A673 (cell line): ENCODE measurements at regions not wholly inside any gene's neighbourhood (a gene's known extent, or its start where the extent isn't known, plus 50 kb on each side); places are given as distances from the start of the nearest gene placed in this dataset.

Experiments used
- BruUV-seq: library from RNA; stranded (reverse); fragments of 400-500 nt; replicated peaks from 2 replicates; lab custom pipeline; 2021; lab: Mats Ljungman, UMichigan
- CTCF ChIA-PET: fragments of 300-600 bp; sonication (Branson Sonifier 250); formaldehyde crosslinking; loops from one replicate; lab custom pipeline; 2022; ENCODE audit warnings: antibody characterized with exemption; lab: Charles Lee
- POLR2A ChIA-PET: fragments of 300-600 bp; sonication (Branson Sonifier 250); formaldehyde crosslinking; loops from one replicate; lab custom pipeline; 2022; ENCODE audit warnings: antibody characterized with exemption; ENCODE audit not compliant: low non-redundant PET; lab: Charles Lee
- DNase-seq: peaks from one replicate; pipeline ENCODE4 v3.0.0-alpha.2; 2015; ENCODE audit warnings: low spot score
- H3K27ac ChIP-seq: fragments of 200-600 bp; sonication (generic); 2 replicates; pipeline ENCODE4 v1.5.1; 2016; ENCODE audit warnings: mixed run types, low read depth, mild to moderate bottlenecking, mixed read lengths, antibody characterized with exemption, low read length; ENCODE audit not compliant: poor library complexity, severe bottlenecking
- H3K27me3 ChIP-seq: fragments of 200-600 bp; sonication (generic); replicated peaks from 2 replicates; pipeline ENCODE4 v1.6.1; 2017; ENCODE audit warnings: mixed run types, low read depth, mild to moderate bottlenecking, mixed read lengths, antibody characterized with exemption, low read length; ENCODE audit not compliant: insufficient read depth, poor library complexity
- H3K36me3 ChIP-seq: fragments of 200-600 bp; sonication (generic); 2 replicates; pipeline ENCODE4 v1.6.1; 2016; ENCODE audit warnings: mixed run types, mild to moderate bottlenecking, mixed read lengths, antibody characterized with exemption, low read length; ENCODE audit not compliant: insufficient read depth, poor library complexity, severe bottlenecking
- H3K4me1 ChIP-seq: fragments of 200-600 bp; sonication (generic); 2 replicates; pipeline ENCODE4 v1.6.1; 2017; ENCODE audit warnings: mixed run types, mild to moderate bottlenecking, mixed read lengths, antibody characterized with exemption, low read length; ENCODE audit not compliant: insufficient read depth, poor library complexity, severe bottlenecking
- H3K4me3 ChIP-seq: fragments of 200-600 bp; sonication (generic); 2 replicates; pipeline ENCODE4 v1.5.1; 2016; ENCODE audit warnings: low read depth, mixed run types, mild to moderate bottlenecking, mixed read lengths, low read length; ENCODE audit not compliant: poor library complexity, severe bottlenecking
- H3K9me3 ChIP-seq: fragments of 200-600 bp; sonication (generic); 2 replicates; pipeline ENCODE4 v1.6.1; 2016; ENCODE audit warnings: mixed run types, low read depth, mild to moderate bottlenecking, mixed read lengths, antibody characterized with exemption, low read length; ENCODE audit not compliant: poor library complexity, severe bottlenecking
- EZH2 ChIP-seq: fragments of 200-600 bp; sonication (generic); IDR thresholded peaks from 2 replicates; pipeline ENCODE4 v1.6.1; 2017; ENCODE audit warnings: borderline replicate concordance, low read depth, mild to moderate bottlenecking, mixed read lengths, antibody characterized with exemption, low read length; ENCODE audit not compliant: poor library complexity, severe bottlenecking
- intact Hi-C: fragments of 100-400 bp; cut with micrococcal nuclease; formaldehyde crosslinking; loops from one replicate; pipeline ENCODE4 v1.10.0; 2022; ENCODE audit not compliant: unreplicated experiment
- TF ChIP-seq, protein P1 (sequence below): fragments of 300-800, 200-600 bp; sonication (generic); conservative IDR thresholded peaks from 2 replicates; pipeline ENCODE4 v1.5.1; 2017; ENCODE audit warnings: low read depth, mild to moderate bottlenecking, antibody characterized with exemption, low read length, moderate library complexity, mixed read lengths

DNA sequence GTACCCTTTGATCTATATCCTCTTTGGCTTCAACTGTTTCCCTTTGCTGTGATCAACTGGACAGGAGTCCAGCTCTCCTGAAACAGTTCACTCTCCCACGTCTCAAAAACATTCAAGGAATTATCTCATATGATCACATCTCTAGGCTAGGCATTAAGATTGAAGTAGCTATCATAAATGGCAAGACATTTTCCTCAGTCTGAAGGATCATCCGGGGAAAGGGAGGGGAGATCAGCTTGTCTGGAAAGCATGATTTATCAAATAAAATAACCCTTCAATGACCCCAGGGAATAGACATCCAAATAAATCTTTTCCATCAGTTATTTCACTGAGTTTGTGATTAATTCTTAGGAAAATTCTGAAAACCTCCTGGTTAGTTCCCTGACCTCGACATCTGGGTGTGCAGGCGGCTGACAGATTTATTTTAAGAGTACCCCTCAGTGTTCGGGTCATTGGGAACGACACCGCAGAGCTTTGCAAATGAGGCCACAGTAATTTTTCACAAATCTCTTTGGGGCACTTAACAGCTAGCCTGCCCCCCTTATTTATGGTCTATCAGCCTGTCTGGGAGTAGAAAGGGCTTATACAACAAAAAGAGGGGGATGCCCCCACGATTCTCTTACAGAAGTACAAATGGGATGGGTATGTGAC, 65.8 kb downstream of the NSMCE3 start:
- CTCF ChIA-PET: no interaction called here
- Histone ChIP-seq H3K9me3 (no peaks in the 10 kb centered on the region), H3K4me1 (no peaks in the 10 kb centered on the region), H3K27me3 (no peaks in the 10 kb centered on the region), H3K27ac (no peak overlapping the region), H3K4me3 (no peak overlapping the region), H3K36me3 (no peaks in the 10 kb centered on the region)
- BruUV-seq: no TSS peak
- POLR2A ChIA-PET: no interaction called here
- no peak for TF ChIP-seq EZH2
- TF ChIP-seq, protein P1, sequence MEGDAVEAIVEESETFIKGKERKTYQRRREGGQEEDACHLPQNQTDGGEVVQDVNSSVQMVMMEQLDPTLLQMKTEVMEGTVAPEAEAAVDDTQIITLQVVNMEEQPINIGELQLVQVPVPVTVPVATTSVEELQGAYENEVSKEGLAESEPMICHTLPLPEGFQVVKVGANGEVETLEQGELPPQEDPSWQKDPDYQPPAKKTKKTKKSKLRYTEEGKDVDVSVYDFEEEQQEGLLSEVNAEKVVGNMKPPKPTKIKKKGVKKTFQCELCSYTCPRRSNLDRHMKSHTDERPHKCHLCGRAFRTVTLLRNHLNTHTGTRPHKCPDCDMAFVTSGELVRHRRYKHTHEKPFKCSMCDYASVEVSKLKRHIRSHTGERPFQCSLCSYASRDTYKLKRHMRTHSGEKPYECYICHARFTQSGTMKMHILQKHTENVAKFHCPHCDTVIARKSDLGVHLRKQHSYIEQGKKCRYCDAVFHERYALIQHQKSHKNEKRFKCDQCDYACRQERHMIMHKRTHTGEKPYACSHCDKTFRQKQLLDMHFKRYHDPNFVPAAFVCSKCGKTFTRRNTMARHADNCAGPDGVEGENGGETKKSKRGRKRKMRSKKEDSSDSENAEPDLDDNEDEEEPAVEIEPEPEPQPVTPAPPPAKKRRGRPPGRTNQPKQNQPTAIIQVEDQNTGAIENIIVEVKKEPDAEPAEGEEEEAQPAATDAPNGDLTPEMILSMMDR: no peak
- DNase-seq: no peak
- intact Hi-C loops: no loop called here

DNA sequence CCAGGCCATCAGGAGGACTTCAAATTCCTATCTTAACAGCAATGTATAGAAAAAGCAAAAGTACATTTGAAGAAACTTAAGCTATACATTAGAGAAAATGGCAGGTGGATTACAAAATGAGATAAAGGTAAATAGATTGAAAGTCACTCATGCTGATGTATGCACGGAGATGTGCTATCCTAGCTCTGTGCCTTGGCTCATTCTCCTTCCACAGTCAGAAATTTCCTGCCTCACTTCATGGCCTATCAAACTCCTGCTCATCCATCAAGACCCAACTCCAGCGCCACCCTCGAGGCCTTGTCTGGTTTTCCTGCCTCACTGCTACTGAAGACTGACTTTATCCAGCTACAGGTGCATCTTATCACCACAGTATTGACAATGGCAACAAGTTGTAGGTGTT, 72.9 kb downstream of the NSMCE3 start:
- no peaks in the 10 kb centered on the region for H3K36me3 ChIP-seq
- intact Hi-C loops: no loop called here
- ChIA-PET CTCF (no interaction called here), POLR2A (no interaction called here)
- no TSS peak for BruUV-seq
- no peak overlapping the region for H3K27ac ChIP-seq
- no peaks in the 10 kb centered on the region for H3K4me1 ChIP-seq
- DNase-seq: no peak
- no peaks in the 10 kb centered on the region for H3K9me3 ChIP-seq
- no peak for TF ChIP-seq EZH2
- TF ChIP-seq, protein P1: no peak
- H3K4me3 ChIP-seq: no peak overlapping the region
- H3K27me3 ChIP-seq: no peaks in the 10 kb centered on the region

DNA sequence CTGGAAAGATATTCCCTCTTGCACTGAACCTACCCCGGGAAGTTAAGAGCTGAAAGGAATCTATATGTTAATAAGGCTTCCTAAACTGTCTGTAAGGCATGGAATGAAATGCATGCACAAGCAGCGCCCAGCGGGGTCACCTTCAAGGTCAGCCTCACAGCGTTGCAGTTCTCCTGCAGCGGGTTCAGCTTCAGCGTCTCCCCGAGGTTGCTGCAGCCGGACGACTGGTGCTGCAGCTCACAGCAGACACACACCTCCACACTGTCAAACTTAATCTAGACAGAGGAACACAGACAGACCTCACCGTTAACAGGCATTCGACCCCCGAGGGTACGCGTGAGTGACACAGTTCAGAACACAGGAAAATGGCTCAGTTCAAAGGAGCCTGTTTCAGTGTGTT, 73.3 kb downstream of the NSMCE3 start:
- Histone ChIP-seq H3K9me3 (no peaks in the 10 kb centered on the region), H3K27me3 (no peaks in the 10 kb centered on the region), H3K4me3 (no peak overlapping the region), H3K4me1 (no peaks in the 10 kb centered on the region), H3K27ac (no peak overlapping the region), H3K36me3 (no peaks in the 10 kb centered on the region)
- BruUV-seq: no TSS peak
- no peak for DNase-seq
- CTCF ChIA-PET: no interaction called here
- TF ChIP-seq, protein P1: no peak
- no peak for TF ChIP-seq EZH2
- POLR2A ChIA-PET: no interaction called here
- intact Hi-C loops: no loop called here
